ENCODE measurements at regions not wholly inside any gene's neighbourhood (a gene's known extent, or its start where the extent isn't known, plus 50 kb on each side); places are given as distances from the start of the nearest gene placed in this dataset.
A peak's percentile ranks its signal among the peaks of the same experiment; 100 is the strongest.

GRCh38 chr4:58560736-58561135 lies 1450.6 kb upstream of the IGFBP7 start (continued):
- TF ChIP-seq REST (IDR thresholded peaks at IDR 0.05; ENCODE audit: unreplicated experiment): no peak
- no peak for TF ChIP-seq EZH2phosphoT487 (IDR thresholded peaks at IDR 0.05; ENCODE audit: unreplicated experiment)
- TF ChIP-seq EZH2 (IDR thresholded peaks at IDR 0.05; ENCODE audit: low read depth, unreplicated experiment): no peak
- TF ChIP-seq ZNF331 (CRISPR knock-in tag; IDR thresholded peaks at IDR 0.05; ENCODE audit: low read depth): no peak
- no peak for TF ChIP-seq STAT1 (IDR thresholded peaks at IDR 0.05; ENCODE audit: unreplicated experiment)

GRCh38 chr4:58553679-58554078 lies 1443.5 kb upstream of the IGFBP7 start:
- Histone ChIP-seq H3K4me3 (no peak overlapping the region), H3K27ac (ENCODE audit: low read depth) (no peak overlapping the region), H3F3A (replicated peaks; ENCODE audit: low read depth) (no peaks in the 10 kb centered on the region), H3K36me3 (ENCODE audit: insufficient read depth) (no peaks in the 10 kb centered on the region), H3K4me1 (ENCODE audit: insufficient read depth) (peaks cover 3% of the 10 kb centered on the region; the same call in 1 of the 2 replicates), H4K20me1 (replicated peaks; ENCODE audit: insufficient read depth) (no peaks in the 10 kb centered on the region), H2AFZ (no peak overlapping the region), H3K79me2 (replicated peaks; ENCODE audit: insufficient read depth) (no peaks in the 10 kb centered on the region), H3K27me3 (ENCODE audit: insufficient read depth) (no peaks in the 10 kb centered on the region), H3K4me2 (no peak overlapping the region), H3K9me2 (ENCODE audit: insufficient read depth) (no peaks in the 10 kb centered on the region)
- Mint-ChIP-seq H3K27me3 (ENCODE audit: insufficient read depth, low read depth, poor library complexity) (no peaks in the 10 kb centered on the region), H3K4me1 (peaks cover 8% of the 10 kb centered on the region; the same call in 2 of the 3 replicates), H3K36me3 (ENCODE audit: low read depth) (no peaks in the 10 kb centered on the region), H3K4me3 (no peak overlapping the region), H3K9me3 (no peaks in the 10 kb centered on the region), H3K27ac (peak overlapping the region; percentile 16; the same call in 1 of the 2 replicates)
- TF ChIP-seq NANOG (IDR thresholded peaks at IDR 0.05; ENCODE audit: borderline replicate concordance) (no peak), ETS1 (IDR thresholded peaks at IDR 0.05) (no peak), EZH2 (IDR thresholded peaks at IDR 0.05; ENCODE audit: low read depth, unreplicated experiment) (no peak), REST (IDR thresholded peaks at IDR 0.05; ENCODE audit: unreplicated experiment) (no peak), EZH2phosphoT487 (IDR thresholded peaks at IDR 0.05; ENCODE audit: unreplicated experiment) (no peak), ZNF331 (CRISPR knock-in tag; IDR thresholded peaks at IDR 0.05; ENCODE audit: low read depth) (no peak)
- no peak for DNase-seq (ENCODE audit: low spot score)
- ATAC-seq: no peak

Measured in GM23338 (cell line).